GM23338 (cell line): ENCODE measurements at regions not wholly inside any gene's neighbourhood (a gene's known extent, or its start where the extent isn't known, plus 50 kb on each side); places are given as distances from the start of the nearest gene placed in this dataset.

ENCODE experiments used
- ATAC-seq: fragments of 200-7000 bp; cut with Tn5 transposase; 3 replicates; pipeline ENCODE4 v1.9.1; 2020
- DNase-seq: peaks from one replicate; pipeline ENCODE4 v3.0.0-alpha.2; 2015; ENCODE audit warnings: low spot score
- H2AFZ ChIP-seq: fragments of 200-600 bp; sonication (generic); 2 replicates; pipeline ENCODE4 v1.8.0; 2016; ENCODE audit warnings: antibody characterized with exemption, mild to moderate bottlenecking, moderate library complexity
- H3F3A ChIP-seq: fragments of 200-600 bp; sonication (generic); replicated peaks from 2 replicates; pipeline ENCODE4 v1.8.0; 2017; ENCODE audit warnings: antibody characterized with exemption, mixed run types, low read depth
- H3K27ac ChIP-seq: fragments of 200-600 bp; sonication (generic); 2 replicates; pipeline ENCODE4 v1.6.1; 2016; ENCODE audit warnings: low read depth
- H3K27me3 ChIP-seq: fragments of 200-600 bp; sonication (generic); 2 replicates; pipeline ENCODE4 v1.8.0; 2016; ENCODE audit warnings: mild to moderate bottlenecking, mixed run types, moderate library complexity; ENCODE audit not compliant: insufficient read depth
- H3K36me3 ChIP-seq: fragments of 200-600 bp; sonication (generic); 2 replicates; pipeline ENCODE4 v1.8.0; 2016; ENCODE audit warnings: mild to moderate bottlenecking; ENCODE audit not compliant: insufficient read depth
- H3K4me1 ChIP-seq: fragments of 200-600 bp; sonication (generic); 2 replicates; pipeline ENCODE4 v1.8.0; 2016; ENCODE audit warnings: mild to moderate bottlenecking, moderate library complexity; ENCODE audit not compliant: insufficient read depth
- H3K4me2 ChIP-seq: fragments of 200-600 bp; sonication (generic); 2 replicates; pipeline ENCODE4 v1.7.1; 2017; ENCODE audit warnings: mixed run types
- H3K4me3 ChIP-seq: fragments of 200-600 bp; sonication (generic); 2 replicates; pipeline ENCODE4 v1.6.1; 2016; ENCODE audit warnings: mixed run types
- H3K79me2 ChIP-seq: fragments of 200-600 bp; sonication (generic); replicated peaks from 2 replicates; pipeline ENCODE4 v1.8.0; 2017; ENCODE audit warnings: mild to moderate bottlenecking; ENCODE audit not compliant: insufficient read depth
- H3K9me2 ChIP-seq: fragments of 200-600 bp; sonication (generic); 2 replicates; pipeline ENCODE4 v1.8.0; 2017; ENCODE audit not compliant: insufficient read depth
- H4K20me1 ChIP-seq: fragments of 200-600 bp; sonication (generic); replicated peaks from 2 replicates; pipeline ENCODE4 v1.8.0; 2017; ENCODE audit warnings: mild to moderate bottlenecking; ENCODE audit not compliant: insufficient read depth
- H3K27ac Mint-ChIP-seq: 2 replicates; pipeline ENCODE4 v1.8.0; 2020; ENCODE audit warnings: inconsistent platforms, mild to moderate bottlenecking, moderate library complexity, mixed read lengths
- H3K27me3 Mint-ChIP-seq: 3 replicates; pipeline ENCODE4 v1.8.0; 2022; ENCODE audit warnings: low read depth, mild to moderate bottlenecking, moderate library complexity, mixed read lengths, inconsistent platforms; ENCODE audit not compliant: insufficient read depth, poor library complexity
- H3K36me3 Mint-ChIP-seq: 3 replicates; pipeline ENCODE4 v1.8.0; 2021; ENCODE audit warnings: low read depth, mild to moderate bottlenecking, inconsistent platforms, moderate library complexity, mixed read lengths
- H3K4me1 Mint-ChIP-seq: 3 replicates; pipeline ENCODE4 v1.8.0; 2020; ENCODE audit warnings: mild to moderate bottlenecking, inconsistent platforms, mixed read lengths
- H3K4me3 Mint-ChIP-seq: 3 replicates; pipeline ENCODE4 v1.8.0; 2021; ENCODE audit warnings: moderate library complexity, mild to moderate bottlenecking, inconsistent platforms, mixed read lengths
- H3K9me3 Mint-ChIP-seq: 3 replicates; pipeline ENCODE4 v1.8.0; 2020; ENCODE audit warnings: moderate library complexity, mild to moderate bottlenecking, inconsistent platforms, mixed read lengths
- CREB1 ChIP-seq: fragments of 250-450 bp; sonication (Bioruptor Pico); IDR thresholded peaks from 2 replicates; pipeline ENCODE4 v1.5.0; 2020; ENCODE audit warnings: low read depth, mild to moderate bottlenecking, moderate library complexity
- CTCF ChIP-seq, 2 experiments: fragments of 200-600 bp in 1 of 2; sonication (generic) in 1 of 2; conservative IDR thresholded peaks; 2 replicates each; pipeline versions ENCODE4 v1.5.1 to v1.6.1; 2016 to 2017; ENCODE audit warnings: antibody characterized with exemption in 2 of 2, low read depth in 2 of 2, mild to moderate bottlenecking in 2 of 2, moderate library complexity in 1 of 2
- ETS1 ChIP-seq: IDR thresholded peaks from 2 replicates; pipeline ENCODE4 v1.6.1; 2016; ENCODE audit warnings: antibody characterized with exemption
- EZH2 ChIP-seq: fragments of 200-600 bp; sonication (generic); IDR thresholded peaks from one replicate; pipeline ENCODE4 v1.8.0; 2017; ENCODE audit warnings: antibody characterized with exemption, mild to moderate bottlenecking, low read depth; ENCODE audit not compliant: unreplicated experiment
- EZH2phosphoT487 ChIP-seq: fragments of 200-600 bp; sonication (generic); IDR thresholded peaks from one replicate; pipeline ENCODE4 v1.8.1; 2018; ENCODE audit warnings: antibody characterized with exemption; ENCODE audit not compliant: unreplicated experiment
- JUNB ChIP-seq: IDR thresholded peaks from one replicate; pipeline ENCODE4 v1.6.1; 2016; ENCODE audit warnings: antibody characterized with exemption; ENCODE audit not compliant: unreplicated experiment
- NANOG ChIP-seq: IDR thresholded peaks from 2 replicates; pipeline ENCODE4 v1.6.1; 2016; ENCODE audit warnings: antibody characterized with exemption, borderline replicate concordance
- POLR2AphosphoS5 ChIP-seq: IDR thresholded peaks from 2 replicates; pipeline ENCODE4 v1.6.1; 2016; ENCODE audit warnings: antibody characterized with exemption, low read depth
- REST ChIP-seq: IDR thresholded peaks from one replicate; pipeline ENCODE4 v1.6.1; 2018; ENCODE audit warnings: antibody characterized with exemption; ENCODE audit not compliant: unreplicated experiment
- STAT1 ChIP-seq: IDR thresholded peaks from one replicate; pipeline ENCODE4 v1.6.1; 2016; ENCODE audit warnings: antibody characterized with exemption; ENCODE audit not compliant: unreplicated experiment
- ZNF114 ChIP-seq: fragments of 250-450 bp; sonication (Bioruptor Pico); IDR thresholded peaks from 2 replicates; pipeline ENCODE4 v1.5.0; 2020; ENCODE audit warnings: mild to moderate bottlenecking, moderate library complexity
- ZNF331 ChIP-seq: fragments of 250-450 bp; sonication (Bioruptor Pico); IDR thresholded peaks from 2 replicates; pipeline ENCODE4 v1.5.0; 2020; ENCODE audit warnings: low read depth, mild to moderate bottlenecking, moderate library complexity
- ZNF462 ChIP-seq: fragments of 250-450 bp; sonication (Bioruptor Pico); IDR thresholded peaks from 2 replicates; pipeline ENCODE4 v1.5.0; 2020; ENCODE audit warnings: mild to moderate bottlenecking, moderate library complexity

- H3K4me3 Mint-ChIP-seq: no peak overlapping the region
- no peaks in the 10 kb centered on the region for H3K79me2 ChIP-seq
- no peak overlapping the region for H3K4me2 ChIP-seq
- ATAC-seq (no peak), DNase-seq (no peak)
- H3K9me3 Mint-ChIP-seq: peaks cover 6% of the 10 kb centered on the region
- no peak overlapping the region for H3K27ac Mint-ChIP-seq
- H3K27me3 Mint-ChIP-seq: peaks cover 11% of the 10 kb centered on the region
- H3K9me2 ChIP-seq: no peaks in the 10 kb centered on the region; the same call in 1 of the 2 replicates
- no peaks in the 10 kb centered on the region for H3K36me3 ChIP-seq
- H3K27me3 ChIP-seq: no peaks in the 10 kb centered on the region
- TF ChIP-seq ETS1: no peak
- TF ChIP-seq EZH2phosphoT487: no peak
- no peak for TF ChIP-seq ZNF114 (CRISPR knock-in tag)
- no peak for TF ChIP-seq POLR2AphosphoS5
- TF ChIP-seq CTCF (conservative IDR thresholded peaks at IDR 0.05; ENCODE audit: low read depth in 2 of 2): no peak
- no peak for TF ChIP-seq ZNF331 (CRISPR knock-in tag)
- no peak for TF ChIP-seq EZH2
- no peak for TF ChIP-seq JUNB
- TF ChIP-seq CREB1 (CRISPR knock-in tag): no peak
- TF ChIP-seq REST: no peak
- no peak for TF ChIP-seq NANOG
- no peak for TF ChIP-seq ZNF462 (CRISPR knock-in tag)
- TF ChIP-seq STAT1: no peak
- peaks cover 5% of the 10 kb centered on the region for H3K36me3 Mint-ChIP-seq
- no peaks in the 10 kb centered on the region for H3F3A ChIP-seq
- H3K27ac ChIP-seq: no peak overlapping the region
- H4K20me1 ChIP-seq: no peaks in the 10 kb centered on the region
- no peaks in the 10 kb centered on the region for H3K4me1 ChIP-seq
- H3K4me1 Mint-ChIP-seq: no peaks in the 10 kb centered on the region
- no peak overlapping the region for H3K4me3 ChIP-seq
- H2AFZ ChIP-seq: no peak overlapping the region
Measured at GRCh38 chr2:8028036-8028435, 653.8 kb upstream of the ID2 start.
